HL-60 (cell line): ENCODE measurements at regions not wholly inside any gene's neighbourhood (a gene's known extent, or its start where the extent isn't known, plus 50 kb on each side); places are given as distances from the start of the nearest gene placed in this dataset.

Experiments
- DNase-seq, 2 experiments: peaks; one replicate each; pipeline ENCODE4 v3.0.0-alpha.2; 2010 to 2020; ENCODE audit warnings: low read depth in 1 of 2, low spot score in 1 of 2
- H3K27ac ChIP-seq: fragments of 250-450 bp; sonication (Bioruptor Pico); replicated peaks from 2 replicates; pipeline ENCODE4 v1.5.1; 2020; ENCODE audit warnings: mild to moderate bottlenecking, moderate library complexity
- H3K27me3 ChIP-seq: fragments of 250-450 bp; sonication (Bioruptor Pico); 2 replicates; pipeline ENCODE4 v1.5.1; 2021; ENCODE audit warnings: mild to moderate bottlenecking, moderate library complexity; ENCODE audit not compliant: insufficient read depth, poor library complexity, severe bottlenecking
- H3K4me3 ChIP-seq: replicated peaks from 2 replicates; pipeline ENCODE4 v1.5.1; 2011; ENCODE audit warnings: mild to moderate bottlenecking, control low read depth, low read length; ENCODE audit not compliant: insufficient read depth
- GABPA ChIP-seq: IDR thresholded peaks from 2 replicates; pipeline ENCODE4 v1.6.1; 2012; ENCODE audit warnings: low read depth
- POLR2AphosphoS5 ChIP-seq: IDR thresholded peaks from 2 replicates; pipeline ENCODE4 v1.6.1; 2012; ENCODE audit warnings: low read depth
- SPI1 ChIP-seq: IDR thresholded peaks from 2 replicates; pipeline ENCODE4 v1.6.1; 2012; ENCODE audit warnings: low read depth, mild to moderate bottlenecking, borderline replicate concordance
- TF ChIP-seq, protein P1 (sequence below): IDR thresholded peaks from one replicate; pipeline ENCODE4 v1.5.1; 2011; ENCODE audit warnings: low read length, control low read depth, inconsistent platforms; ENCODE audit not compliant: insufficient read depth
- TF ChIP-seq, protein P2 (sequence below): IDR thresholded peaks from 2 replicates; pipeline ENCODE4 v1.6.1; 2012; ENCODE audit warnings: low read depth; ENCODE audit not compliant: insufficient replicate concordance

DNA sequence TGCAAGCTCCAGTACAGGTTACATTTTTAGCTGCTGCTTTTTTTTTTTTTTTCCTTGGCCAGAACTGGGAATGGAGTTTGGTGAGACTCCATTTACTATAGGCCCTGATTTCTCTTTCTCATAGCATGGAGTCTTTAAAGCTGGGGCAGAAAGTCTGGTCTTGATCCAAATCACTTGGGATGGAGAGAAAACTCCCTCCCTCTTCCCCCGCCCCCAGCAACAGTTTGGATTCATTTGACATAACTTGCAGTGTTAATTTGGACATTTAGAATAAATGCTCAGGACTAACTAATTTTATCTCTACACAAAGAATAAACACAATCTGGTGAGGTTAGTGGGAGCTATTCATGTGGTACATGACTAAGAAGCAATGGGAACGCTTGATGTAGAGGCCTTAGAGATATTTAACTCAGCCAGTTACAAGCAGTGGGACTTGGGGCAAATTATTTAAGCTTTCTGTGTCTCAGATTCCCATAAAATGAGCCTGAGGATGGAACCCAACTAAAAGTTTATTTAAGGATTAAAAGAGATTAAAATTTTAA, 107.3 kb upstream of the ARHGAP5 start:
- Histone ChIP-seq H3K4me3 (no peak overlapping the region), H3K27me3 (no peaks in the 10 kb centered on the region), H3K27ac (no peak overlapping the region)
- DNase-seq, result no peak
- TF ChIP-seq POLR2AphosphoS5, result no peak
- no peak for TF ChIP-seq GABPA
- TF ChIP-seq, protein P1, sequence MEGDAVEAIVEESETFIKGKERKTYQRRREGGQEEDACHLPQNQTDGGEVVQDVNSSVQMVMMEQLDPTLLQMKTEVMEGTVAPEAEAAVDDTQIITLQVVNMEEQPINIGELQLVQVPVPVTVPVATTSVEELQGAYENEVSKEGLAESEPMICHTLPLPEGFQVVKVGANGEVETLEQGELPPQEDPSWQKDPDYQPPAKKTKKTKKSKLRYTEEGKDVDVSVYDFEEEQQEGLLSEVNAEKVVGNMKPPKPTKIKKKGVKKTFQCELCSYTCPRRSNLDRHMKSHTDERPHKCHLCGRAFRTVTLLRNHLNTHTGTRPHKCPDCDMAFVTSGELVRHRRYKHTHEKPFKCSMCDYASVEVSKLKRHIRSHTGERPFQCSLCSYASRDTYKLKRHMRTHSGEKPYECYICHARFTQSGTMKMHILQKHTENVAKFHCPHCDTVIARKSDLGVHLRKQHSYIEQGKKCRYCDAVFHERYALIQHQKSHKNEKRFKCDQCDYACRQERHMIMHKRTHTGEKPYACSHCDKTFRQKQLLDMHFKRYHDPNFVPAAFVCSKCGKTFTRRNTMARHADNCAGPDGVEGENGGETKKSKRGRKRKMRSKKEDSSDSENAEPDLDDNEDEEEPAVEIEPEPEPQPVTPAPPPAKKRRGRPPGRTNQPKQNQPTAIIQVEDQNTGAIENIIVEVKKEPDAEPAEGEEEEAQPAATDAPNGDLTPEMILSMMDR, result no peak
- TF ChIP-seq, protein P2, sequence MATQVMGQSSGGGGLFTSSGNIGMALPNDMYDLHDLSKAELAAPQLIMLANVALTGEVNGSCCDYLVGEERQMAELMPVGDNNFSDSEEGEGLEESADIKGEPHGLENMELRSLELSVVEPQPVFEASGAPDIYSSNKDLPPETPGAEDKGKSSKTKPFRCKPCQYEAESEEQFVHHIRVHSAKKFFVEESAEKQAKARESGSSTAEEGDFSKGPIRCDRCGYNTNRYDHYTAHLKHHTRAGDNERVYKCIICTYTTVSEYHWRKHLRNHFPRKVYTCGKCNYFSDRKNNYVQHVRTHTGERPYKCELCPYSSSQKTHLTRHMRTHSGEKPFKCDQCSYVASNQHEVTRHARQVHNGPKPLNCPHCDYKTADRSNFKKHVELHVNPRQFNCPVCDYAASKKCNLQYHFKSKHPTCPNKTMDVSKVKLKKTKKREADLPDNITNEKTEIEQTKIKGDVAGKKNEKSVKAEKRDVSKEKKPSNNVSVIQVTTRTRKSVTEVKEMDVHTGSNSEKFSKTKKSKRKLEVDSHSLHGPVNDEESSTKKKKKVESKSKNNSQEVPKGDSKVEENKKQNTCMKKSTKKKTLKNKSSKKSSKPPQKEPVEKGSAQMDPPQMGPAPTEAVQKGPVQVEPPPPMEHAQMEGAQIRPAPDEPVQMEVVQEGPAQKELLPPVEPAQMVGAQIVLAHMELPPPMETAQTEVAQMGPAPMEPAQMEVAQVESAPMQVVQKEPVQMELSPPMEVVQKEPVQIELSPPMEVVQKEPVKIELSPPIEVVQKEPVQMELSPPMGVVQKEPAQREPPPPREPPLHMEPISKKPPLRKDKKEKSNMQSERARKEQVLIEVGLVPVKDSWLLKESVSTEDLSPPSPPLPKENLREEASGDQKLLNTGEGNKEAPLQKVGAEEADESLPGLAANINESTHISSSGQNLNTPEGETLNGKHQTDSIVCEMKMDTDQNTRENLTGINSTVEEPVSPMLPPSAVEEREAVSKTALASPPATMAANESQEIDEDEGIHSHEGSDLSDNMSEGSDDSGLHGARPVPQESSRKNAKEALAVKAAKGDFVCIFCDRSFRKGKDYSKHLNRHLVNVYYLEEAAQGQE, result no peak
- no peak for TF ChIP-seq SPI1

DNA sequence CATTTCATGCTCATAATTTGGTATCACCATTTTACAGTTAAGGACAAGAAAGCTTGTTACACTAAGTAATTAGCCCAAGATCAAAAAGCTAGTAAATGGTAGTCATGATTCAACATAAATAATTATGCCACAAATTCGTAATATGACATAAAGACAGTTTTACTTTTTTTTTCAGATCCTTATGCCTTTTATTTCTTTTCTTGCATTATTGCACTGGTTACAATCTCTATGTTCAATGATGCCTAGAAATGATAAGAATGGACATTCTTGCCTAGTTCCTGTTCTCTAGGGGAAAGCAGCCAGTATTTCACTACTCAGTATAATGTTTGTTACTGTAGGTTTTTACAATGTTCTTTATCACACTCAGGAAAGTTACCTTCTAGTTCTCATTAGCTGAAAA, 106.4 kb upstream of the ARHGAP5 start:
- H3K4me3 ChIP-seq, result no peak overlapping the region
- H3K27me3 ChIP-seq, result no peaks in the 10 kb centered on the region
- no peak overlapping the region for H3K27ac ChIP-seq
- TF ChIP-seq, protein P2, result no peak
- no peak for TF ChIP-seq POLR2AphosphoS5
- TF ChIP-seq GABPA, result no peak
- TF ChIP-seq, protein P1, result no peak
- no peak for TF ChIP-seq SPI1
- no peak for DNase-seq

DNA sequence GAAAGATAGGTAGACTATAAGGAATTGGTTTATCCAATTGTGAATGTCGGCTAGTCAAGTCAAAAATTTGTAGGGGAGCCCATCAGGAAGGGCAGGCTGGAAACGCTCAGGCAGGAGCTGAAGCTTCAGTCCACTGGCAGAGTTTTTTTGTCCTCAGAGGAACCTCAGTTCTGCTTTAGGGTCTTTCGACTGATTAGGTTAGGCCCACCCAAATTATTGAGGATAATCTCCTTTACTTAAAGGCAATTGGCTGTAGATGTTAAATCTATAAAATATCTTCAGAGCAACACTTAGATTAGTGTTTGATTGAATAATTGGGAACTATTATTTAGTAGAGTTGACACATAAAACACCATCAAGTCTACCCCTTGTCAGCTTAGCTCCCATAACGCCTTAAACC, 105.5 kb upstream of the ARHGAP5 start:
- no peaks in the 10 kb centered on the region for H3K27me3 ChIP-seq
- TF ChIP-seq GABPA, result no peak
- TF ChIP-seq SPI1, result no peak
- TF ChIP-seq, protein P1, result no peak
- TF ChIP-seq, protein P2, result no peak
- no peak for TF ChIP-seq POLR2AphosphoS5
- DNase-seq, result no peak
- no peak overlapping the region for H3K27ac ChIP-seq
- H3K4me3 ChIP-seq, result no peak overlapping the region
